GM13976 (cell line): ENCODE measurements at regions not wholly inside any gene's neighbourhood (a gene's known extent, or its start where the extent isn't known, plus 50 kb on each side); places are given as distances from the start of the nearest gene placed in this dataset.
"Not testable (repeated sequence)": the region's sequence is repeated elsewhere in the genome, so short reads cannot be mapped to it uniquely, and the experiment has no call there.

Experiments
- DNase-seq: peaks from one replicate; pipeline ENCODE4 v3.0.0; 2012; ENCODE audit warnings: low spot score
- in situ Hi-C: fragments of 300-500 bp; cut with MboI; formaldehyde crosslinking; loops from one replicate; pipeline ENCODE4 v1.12.0; 2022; ENCODE audit warnings: low sequenced_read_pairs, mixed read lengths, inconsistent platforms; ENCODE audit not compliant: unreplicated experiment
- TF ChIP-seq, protein P1 (sequence below): IDR thresholded peaks from 2 replicates; pipeline ENCODE4 v1.5.1; 2012; ENCODE audit warnings: borderline replicate concordance, mild to moderate bottlenecking; ENCODE audit not compliant: insufficient read depth; ENCODE audit errors: extremely low read depth, missing control alignments, control extremely low read depth

DNA sequence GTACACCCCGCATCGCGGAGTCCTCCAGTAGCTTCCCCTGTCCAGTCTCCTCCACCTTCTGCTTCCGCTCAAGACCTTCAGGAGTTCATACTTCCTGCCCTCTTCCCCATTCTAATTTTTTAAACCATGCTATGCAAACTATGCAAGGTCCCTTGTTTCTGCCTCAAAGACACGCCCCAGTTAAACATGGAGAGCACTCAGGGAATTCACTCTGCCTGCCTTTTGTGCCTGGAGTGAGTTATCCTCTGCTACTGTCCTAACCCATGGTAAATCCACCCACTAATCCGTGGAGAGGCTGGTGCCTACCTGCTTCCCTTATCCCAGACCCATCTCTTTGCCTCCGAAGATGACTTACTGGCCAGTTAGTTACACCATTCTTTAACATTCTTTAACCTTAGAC lies 473.7 kb upstream of the JARID2 start:
- DNase-seq: no peak

DNA sequence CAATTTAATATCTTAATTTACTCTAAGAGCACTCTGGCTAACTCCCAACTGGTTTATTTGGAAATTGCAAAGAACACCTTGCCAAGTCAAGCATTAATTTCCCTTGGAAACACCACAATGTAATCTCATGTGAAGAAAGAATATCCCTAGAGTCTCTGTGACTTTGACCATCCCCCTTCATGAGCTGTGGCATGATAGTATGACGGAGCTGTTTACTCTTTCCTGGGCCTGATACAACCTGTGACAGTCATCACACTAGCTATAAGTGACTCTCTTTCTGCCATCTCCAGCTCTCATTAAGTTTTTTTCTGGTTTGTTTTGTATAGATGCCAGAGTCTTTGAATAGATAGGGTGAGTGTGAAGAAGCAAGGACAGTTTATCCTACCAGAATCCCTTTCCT lies 470.3 kb upstream of the JARID2 start:
- in situ Hi-C loops: no loop called here
- TF ChIP-seq, protein P1, sequence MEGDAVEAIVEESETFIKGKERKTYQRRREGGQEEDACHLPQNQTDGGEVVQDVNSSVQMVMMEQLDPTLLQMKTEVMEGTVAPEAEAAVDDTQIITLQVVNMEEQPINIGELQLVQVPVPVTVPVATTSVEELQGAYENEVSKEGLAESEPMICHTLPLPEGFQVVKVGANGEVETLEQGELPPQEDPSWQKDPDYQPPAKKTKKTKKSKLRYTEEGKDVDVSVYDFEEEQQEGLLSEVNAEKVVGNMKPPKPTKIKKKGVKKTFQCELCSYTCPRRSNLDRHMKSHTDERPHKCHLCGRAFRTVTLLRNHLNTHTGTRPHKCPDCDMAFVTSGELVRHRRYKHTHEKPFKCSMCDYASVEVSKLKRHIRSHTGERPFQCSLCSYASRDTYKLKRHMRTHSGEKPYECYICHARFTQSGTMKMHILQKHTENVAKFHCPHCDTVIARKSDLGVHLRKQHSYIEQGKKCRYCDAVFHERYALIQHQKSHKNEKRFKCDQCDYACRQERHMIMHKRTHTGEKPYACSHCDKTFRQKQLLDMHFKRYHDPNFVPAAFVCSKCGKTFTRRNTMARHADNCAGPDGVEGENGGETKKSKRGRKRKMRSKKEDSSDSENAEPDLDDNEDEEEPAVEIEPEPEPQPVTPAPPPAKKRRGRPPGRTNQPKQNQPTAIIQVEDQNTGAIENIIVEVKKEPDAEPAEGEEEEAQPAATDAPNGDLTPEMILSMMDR: no peak
- DNase-seq: no peak

More for the DNA sequence above, 473.7 kb upstream of the JARID2 start:
- TF ChIP-seq, protein P1: no peak
- in situ Hi-C loops: no loop called here

DNA sequence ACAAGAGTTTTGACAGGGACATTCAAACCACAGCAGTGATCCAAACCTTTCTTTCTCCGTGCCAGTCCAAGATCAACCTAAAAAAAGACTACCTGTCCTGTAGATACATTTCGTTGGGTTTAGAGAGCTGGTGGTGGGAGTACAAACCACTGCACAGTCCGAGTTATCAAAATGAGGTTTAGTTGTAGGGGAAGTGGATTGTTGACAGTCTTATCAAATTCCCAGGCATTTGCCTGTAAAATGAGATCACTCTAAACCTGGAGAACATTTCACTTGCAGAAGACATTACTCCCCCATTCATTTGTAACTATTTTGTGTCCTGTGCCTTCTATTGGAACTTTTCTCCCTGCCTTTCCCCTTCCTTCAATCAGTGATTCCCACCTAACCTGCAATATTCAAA lies 469.6 kb upstream of the JARID2 start:
- TF ChIP-seq, protein P1: no peak
- DNase-seq: no peak
- in situ Hi-C loops: no loop called here

DNA sequence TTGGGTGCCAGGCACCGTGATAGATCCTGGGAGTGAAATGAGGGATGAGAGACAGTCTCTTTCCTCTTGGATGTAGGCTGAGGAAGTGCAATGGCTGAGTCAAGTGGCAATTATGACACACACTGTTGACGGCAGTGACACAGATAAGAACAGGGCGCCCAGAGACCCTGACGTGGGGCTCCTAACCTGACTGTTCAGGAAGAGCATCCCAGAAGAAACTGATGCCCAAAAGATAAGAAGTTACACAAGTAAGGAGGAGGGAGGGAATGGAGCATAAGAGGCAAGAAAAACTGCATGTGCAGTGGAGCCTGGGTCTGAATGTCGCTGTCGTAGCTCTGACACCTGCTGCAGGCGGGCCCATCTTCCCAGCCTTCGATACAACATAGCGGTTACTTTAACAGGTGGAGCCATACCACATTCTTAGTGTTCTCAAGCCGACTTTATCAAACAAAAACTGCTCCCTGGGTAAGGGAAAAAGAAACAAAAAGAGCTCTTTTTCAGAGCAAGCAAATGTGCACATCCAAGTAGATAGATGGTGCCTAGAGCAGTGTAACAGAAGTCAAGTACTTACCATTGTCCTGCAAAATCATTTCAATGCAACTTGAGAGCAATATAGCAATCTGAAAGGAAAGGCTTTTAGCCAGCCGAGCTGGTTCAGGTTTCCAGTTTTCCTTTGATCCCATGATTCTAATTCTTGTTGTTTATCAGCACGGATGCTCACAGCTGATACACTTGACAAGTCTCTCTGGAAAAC lies 463.9 kb upstream of the JARID2 start:
- in situ Hi-C loops: no loop called here
- DNase-seq: no peak
- TF ChIP-seq, protein P1: no peak

DNA sequence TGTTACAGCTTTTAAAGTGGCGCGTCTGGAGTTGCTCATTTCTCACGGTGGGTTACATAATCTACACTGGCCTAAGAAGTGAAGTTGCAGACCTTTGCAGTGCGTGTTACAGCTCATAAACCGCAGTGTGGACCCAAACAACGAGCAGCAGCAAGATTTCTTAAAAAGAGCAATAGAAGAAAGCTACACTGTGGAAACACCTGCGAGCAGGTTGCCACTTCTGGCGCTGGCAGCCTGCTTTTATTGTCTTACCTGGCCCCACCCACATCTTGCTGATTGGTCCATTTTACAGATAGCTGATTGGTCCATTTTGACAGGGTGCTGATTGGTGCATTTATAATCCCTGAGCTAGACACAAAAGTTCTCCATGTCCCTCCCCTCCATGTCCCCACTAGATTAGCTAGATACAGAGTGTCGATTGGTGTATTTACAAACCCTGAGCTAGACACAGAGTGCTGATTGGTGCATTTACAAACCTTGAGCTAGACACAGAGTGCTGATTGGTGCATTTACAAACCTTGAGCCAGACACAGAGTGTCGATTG lies 462.9 kb upstream of the JARID2 start:
- in situ Hi-C loops, DNase-seq: not testable (repeated sequence)

DNA sequence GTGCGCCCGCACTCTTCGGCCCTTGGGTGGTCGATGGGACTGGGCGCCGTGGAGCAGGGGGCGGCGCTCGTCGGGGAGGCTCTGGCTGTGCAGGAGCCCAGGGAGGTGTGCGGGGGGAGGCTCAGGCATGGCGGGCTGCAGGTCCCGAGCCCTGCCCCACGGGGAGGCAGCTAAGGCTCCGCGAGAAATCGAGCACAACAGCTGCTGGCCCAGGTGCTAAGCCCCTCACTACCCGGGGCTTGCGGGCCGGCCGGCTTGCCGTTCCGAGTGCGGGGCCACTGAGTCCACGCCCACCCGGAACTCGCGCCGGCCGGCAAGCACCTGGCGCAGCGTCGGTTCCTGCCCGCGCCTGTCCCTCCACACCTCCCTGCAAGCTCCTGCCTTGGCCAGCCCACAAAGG lies 462.3 kb upstream of the JARID2 start:
- TF ChIP-seq, protein P1: no peak
- in situ Hi-C loops: no loop called here

More for the DNA sequence above, 462.3 kb upstream of the JARID2 start:
- DNase-seq: no peak
